Activated CD8-positive, alpha-beta memory T cell treated with anti-CD3 and anti-CD28 coated beads for 24 hours (primary cell): ENCODE measurements at regions not wholly inside any gene's neighbourhood (a gene's known extent, or its start where the extent isn't known, plus 50 kb on each side); places are given as distances from the start of the nearest gene placed in this dataset.

Experiments used
- DNase-seq: peaks from one replicate; pipeline ENCODE4 v3.0.0-alpha.2; 2020

DNA sequence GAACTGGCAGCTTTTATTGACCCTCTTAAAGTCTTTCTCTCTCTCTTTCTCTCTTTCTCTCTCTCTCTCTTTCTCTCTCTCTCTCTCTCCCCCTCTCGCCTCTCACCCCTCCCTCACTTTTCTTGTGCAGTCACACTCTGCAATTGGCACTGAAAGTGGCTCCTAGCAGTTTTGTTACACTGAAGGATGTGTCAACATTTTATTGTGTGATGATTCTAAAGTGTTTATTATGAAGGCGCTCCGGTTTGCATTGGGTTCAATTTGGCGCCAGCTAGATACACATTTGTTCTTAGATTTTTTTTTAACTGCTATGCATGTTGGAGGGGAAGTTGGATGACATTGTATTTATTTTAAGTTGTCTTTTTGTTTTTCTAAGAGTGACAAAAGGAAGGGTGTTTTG, 64.0 kb upstream of the CHRM3 start:
- no peak for DNase-seq

DNA sequence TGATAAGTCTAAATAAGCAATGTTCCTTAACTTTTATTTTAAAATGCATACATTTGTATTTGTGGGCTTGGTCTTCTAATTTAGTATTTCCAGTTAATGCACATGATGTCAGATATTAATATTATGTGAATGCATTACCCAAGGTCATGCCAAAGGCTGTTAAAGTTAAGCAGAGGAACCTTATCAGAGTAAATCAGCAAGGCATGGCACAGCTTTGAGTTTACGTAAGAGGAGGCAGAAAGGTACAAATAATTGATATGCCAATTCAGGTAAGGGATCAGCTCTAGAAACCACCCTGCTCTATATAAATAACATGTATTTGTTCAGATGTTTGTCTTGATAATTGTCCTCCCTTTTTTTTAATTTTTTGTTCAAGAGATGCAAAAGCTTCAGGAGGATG, 64.5 kb upstream of the CHRM3 start:
- DNase-seq, result no peak

DNA sequence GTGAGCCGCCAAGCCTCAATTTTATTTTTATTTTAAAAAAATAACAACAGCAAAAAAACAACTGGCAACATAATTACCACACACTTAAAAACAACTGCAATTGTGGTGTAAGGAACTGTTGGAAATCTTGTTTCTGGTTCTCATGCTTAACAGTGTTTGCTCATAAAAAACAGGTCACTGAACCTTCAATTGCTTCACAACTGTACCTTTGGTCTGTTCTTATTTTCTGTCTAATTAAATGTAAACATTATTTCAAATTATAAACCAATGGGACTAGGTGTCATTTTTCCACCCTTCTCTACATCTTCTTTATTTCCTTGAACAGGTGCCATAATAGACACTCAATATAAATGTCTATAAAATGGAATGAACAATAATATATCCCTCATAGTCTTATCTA, 68.4 kb upstream of the CHRM3 start:
- no peak for DNase-seq

DNA sequence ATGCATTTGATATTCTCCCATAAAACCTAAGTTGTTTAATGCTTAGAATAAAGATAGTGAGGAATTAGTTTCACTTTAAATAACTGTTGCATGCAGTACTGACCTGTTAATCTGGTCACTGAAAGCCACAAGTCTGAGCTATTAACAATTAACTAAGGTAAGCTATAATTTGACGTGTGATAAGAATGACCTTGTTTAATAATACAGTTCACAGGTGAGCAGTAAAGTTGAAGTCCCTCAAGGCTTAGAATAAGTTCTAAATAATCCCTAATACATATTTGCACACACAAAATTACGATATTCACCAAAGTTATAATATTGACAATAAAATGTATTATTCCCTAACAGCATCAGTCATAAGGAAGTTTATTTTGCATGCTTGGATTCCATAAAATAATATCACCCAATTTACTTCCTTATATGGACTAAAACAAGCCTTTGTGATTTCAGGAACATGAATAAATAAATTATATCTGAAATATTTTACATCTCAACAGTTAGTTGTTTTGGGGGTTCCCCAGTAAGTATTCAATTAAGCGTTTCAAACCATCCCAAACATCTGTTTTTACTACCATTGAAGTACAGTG, 70.6 kb upstream of the CHRM3 start:
- no peak for DNase-seq

GRCh38 chr1:239311331-239311730, 75.0 kb upstream of the CHRM3 start:
- no peak for DNase-seq

- peak; percentile 58 for DNase-seq
These were observed 77.6 kb upstream of the CHRM3 start for GRCh38 chr1:239308701-239309333.

GRCh38 chr1:239307886-239308285, 78.5 kb upstream of the CHRM3 start:
- DNase-seq, result no peak

DNA sequence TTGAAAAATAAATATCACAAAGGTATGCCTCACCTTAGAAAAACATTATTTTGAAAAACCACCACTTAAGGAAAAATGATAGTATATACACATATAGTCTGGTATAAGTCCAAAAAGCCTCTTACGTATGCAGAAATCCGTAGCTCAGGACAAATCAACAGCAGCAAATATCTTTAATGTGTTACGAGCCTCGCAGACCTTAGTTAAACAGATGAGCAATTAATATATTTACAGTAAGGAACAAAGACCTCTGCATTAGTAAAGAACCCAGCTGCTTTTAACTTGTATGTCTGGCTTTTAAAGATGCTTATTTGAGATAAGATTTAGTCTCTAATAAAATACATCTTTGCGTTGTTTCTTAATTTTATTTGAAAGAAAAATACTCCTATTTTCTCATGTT, 79.9 kb upstream of the CHRM3 start:
- no peak for DNase-seq

GRCh38 chr1:239303289-239303688, 83.1 kb upstream of the CHRM3 start:
- DNase-seq, result no peak

GRCh38 chr1:239302696-239303095, 83.7 kb upstream of the CHRM3 start:
- no peak for DNase-seq

DNA sequence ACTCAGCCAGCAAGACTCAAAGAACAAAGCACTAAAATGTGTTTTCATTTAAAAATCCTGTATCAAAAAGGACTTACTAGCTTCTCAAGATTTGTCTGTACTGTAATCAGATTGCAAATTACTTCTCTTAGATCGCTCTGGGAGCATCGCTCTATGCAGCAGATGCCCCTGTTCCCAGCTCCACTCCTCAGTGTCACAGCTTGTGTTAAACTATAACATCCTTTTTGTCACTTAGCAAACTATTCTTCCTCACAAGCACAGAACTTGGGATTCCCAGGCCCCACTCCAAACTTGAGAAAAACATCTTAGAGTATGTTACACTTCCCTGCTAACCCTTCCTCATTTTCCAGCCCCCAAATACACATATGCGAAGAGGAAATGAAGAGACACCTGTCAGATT, 85.1 kb upstream of the CHRM3 start:
- no peak for DNase-seq

GRCh38 chr1:239297910-239298309, 88.5 kb upstream of the CHRM3 start:
- DNase-seq, result no peak

DNA sequence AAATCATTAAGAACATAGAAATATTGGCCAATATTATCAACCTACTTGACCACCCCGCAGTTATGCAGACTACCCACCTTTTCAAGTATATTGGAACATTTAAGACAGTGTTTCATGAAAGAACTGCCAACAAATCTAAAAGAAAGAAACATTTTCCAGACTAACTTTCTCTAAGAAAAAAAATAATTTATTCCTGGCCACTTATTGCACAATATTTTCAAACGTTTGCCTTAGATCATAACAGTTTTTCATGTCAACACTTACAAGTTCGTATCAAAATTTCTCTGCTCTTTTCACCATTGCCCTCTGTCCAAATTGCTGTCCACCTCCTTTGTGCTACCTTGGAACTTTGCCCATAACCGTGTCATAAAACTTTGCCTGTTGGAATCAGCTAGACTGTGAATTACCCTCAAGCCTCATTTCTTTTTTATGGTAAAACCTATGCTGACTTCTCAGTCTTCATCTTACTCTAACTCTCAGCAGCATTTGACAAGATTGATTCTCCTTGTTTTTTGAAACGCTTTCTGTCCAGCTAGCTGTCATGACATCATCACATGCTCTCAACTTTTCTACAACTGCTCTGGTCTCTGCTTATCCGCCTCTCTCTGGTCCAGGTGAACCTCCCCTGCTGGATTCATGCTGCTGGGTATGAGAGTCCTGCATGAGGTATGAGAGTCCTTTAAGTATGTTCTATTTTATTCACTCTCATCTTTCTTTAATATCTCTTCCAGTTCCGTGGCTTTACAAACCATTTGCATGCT, 92.8 kb upstream of the CHRM3 start:
- DNase-seq, result no peak

- DNase-seq, result no peak
These were observed 97.4 kb upstream of the CHRM3 start for GRCh38 chr1:239288820-239289554.

GRCh38 chr1:239287296-239287695, 99.1 kb upstream of the CHRM3 start:
- no peak for DNase-seq

GRCh38 chr1:239283216-239283615, 103.2 kb upstream of the CHRM3 start:
- DNase-seq, result no peak

- no peak for DNase-seq
These were observed 104.0 kb upstream of the CHRM3 start for GRCh38 chr1:239282411-239282810.

DNA sequence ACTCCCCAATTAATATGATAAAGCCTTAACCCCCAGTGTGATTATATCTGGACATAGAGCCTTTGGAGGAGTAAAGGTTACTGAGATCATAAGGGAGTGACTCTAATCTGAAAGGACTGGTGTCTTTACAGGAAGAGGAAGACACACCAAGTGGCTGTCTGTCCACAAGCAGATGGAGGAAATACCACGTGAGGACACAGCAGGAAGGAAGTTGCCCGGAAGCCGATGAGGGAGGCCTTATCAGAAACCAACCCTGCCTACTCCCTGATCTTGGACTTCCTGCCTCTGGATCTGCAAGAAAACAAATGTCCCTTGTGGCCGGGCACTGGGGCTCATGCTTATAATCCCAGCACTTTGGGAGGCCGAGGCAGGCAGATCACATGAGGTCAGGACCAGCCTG, 110.3 kb upstream of the CHRM3 start:
- no peak for DNase-seq

- DNase-seq, result no peak
These were observed 112.0 kb upstream of the CHRM3 start for GRCh38 chr1:239274242-239274830.

DNA sequence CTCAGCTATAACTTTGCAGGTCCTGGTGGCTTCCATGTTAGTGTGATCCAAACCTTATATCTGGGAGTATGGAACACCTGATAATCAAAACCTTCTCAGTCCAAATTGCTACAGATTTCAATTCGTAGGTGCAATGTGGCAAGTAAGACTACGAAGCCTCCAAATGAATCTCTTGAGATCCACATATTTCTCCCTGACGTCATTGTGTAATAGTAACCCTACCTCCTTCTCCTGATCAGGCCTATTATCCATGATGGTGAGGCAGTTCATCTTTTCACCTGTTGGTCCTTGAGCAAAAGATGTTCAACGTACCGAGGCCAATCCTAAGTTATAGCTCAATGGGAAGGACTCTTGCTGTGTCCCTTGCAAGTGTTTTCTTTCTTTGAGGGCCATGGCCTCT, 115.9 kb upstream of the CHRM3 start:
- no peak for DNase-seq

- no peak for DNase-seq
These were observed 116.7 kb upstream of the CHRM3 start for GRCh38 chr1:239269706-239270105.

GRCh38 chr1:239268941-239269340, 117.4 kb upstream of the CHRM3 start:
- DNase-seq, result no peak

DNA sequence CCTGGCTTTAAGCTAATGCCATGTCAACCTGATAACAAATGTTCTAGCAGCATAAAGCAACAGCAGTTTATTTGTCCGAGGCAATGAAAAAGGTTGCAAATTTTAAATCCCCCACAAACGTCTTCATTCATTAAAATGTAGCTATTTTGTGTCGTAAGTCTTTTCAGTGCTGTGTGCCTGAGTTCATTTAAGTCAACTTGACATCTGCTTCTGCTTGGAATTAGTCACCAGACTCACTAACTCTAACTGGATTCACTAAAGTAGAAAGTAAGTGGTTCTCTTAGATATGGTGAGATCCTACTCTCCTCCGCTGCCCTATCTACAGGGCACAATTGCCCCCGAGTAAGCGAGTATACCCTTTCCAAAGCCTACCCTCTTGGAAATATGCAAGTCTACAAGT, 118.4 kb upstream of the CHRM3 start:
- no peak for DNase-seq
